ENCODE measurements at regions not wholly inside any gene's neighbourhood (a gene's known extent, or its start where the extent isn't known, plus 50 kb on each side); places are given as distances from the start of the nearest gene placed in this dataset.

- Histone ChIP-seq H4K20me1 (ENCODE audit: low read depth) (no peaks in the 10 kb centered on the region), H3K9ac (no peak overlapping the region), H3K36me3 (no peaks in the 10 kb centered on the region), H3K4me2 (no peak overlapping the region), H3K9me3 (ENCODE audit: low read depth) (no peaks in the 10 kb centered on the region), H3K27ac (no peak overlapping the region), H2AFZ (replicated peaks) (no peak overlapping the region), H3K27me3 (no peaks in the 10 kb centered on the region), H3K79me2 (ENCODE audit: low read depth) (no peaks in the 10 kb centered on the region), H3K4me1 (no peaks in the 10 kb centered on the region), H3F3A (ENCODE audit: low read depth) (no peaks in the 10 kb centered on the region), H3K4me3 (no peak overlapping the region)
- Mint-ChIP-seq H3K36me3 (no peaks in the 10 kb centered on the region), H3K9me3 (peaks cover 3% of the 10 kb centered on the region), H3K4me3 (no peak overlapping the region), H3K4me1 (peaks cover 10% of the 10 kb centered on the region), H3K27me3 (ENCODE audit: insufficient read depth, low read depth) (no peaks in the 10 kb centered on the region), H3K27ac (no peak overlapping the region)
- TF ChIP-seq CTCF (IDR thresholded peaks at IDR 0.05) = no peak
- TF ChIP-seq EZH2 (IDR thresholded peaks at IDR 0.05) = no peak
- TF ChIP-seq EZH2phosphoT487 (IDR thresholded peaks at IDR 0.05) = no peak
- DNase-seq (ENCODE audit: low spot score) = no peak
These were observed 100.2 kb upstream of the NAALADL2 start for GRCh38 chr3:174758943-174759342.

GRCh38 chr3:174767406-174767805 lies 91.7 kb upstream of the NAALADL2 start:
- no peaks in the 10 kb centered on the region for H3K79me2 ChIP-seq (ENCODE audit: low read depth)
- H2AFZ ChIP-seq (replicated peaks) = no peak overlapping the region
- H3K4me1 ChIP-seq = no peaks in the 10 kb centered on the region
- H3K36me3 ChIP-seq = no peaks in the 10 kb centered on the region
- no peaks in the 10 kb centered on the region for H4K20me1 ChIP-seq (ENCODE audit: low read depth)
- H3K36me3 Mint-ChIP-seq = no peaks in the 10 kb centered on the region
- DNase-seq (ENCODE audit: low spot score) = no peak
- no peak overlapping the region for H3K4me3 ChIP-seq
- no peaks in the 10 kb centered on the region for H3F3A ChIP-seq (ENCODE audit: low read depth)
- H3K9ac ChIP-seq = no peak overlapping the region
- H3K9me3 ChIP-seq (ENCODE audit: low read depth) = no peaks in the 10 kb centered on the region
- H3K27ac Mint-ChIP-seq = no peak overlapping the region
- no peaks in the 10 kb centered on the region for H3K27me3 ChIP-seq
- H3K4me3 Mint-ChIP-seq = no peak overlapping the region
- H3K4me2 ChIP-seq = no peak overlapping the region
- no peak overlapping the region for H3K27ac ChIP-seq
- TF ChIP-seq EZH2phosphoT487 (IDR thresholded peaks at IDR 0.05) = no peak
- peaks cover 2% of the 10 kb centered on the region for H3K27me3 Mint-ChIP-seq (ENCODE audit: insufficient read depth, low read depth)
- no peaks in the 10 kb centered on the region for H3K4me1 Mint-ChIP-seq
- no peaks in the 10 kb centered on the region for H3K9me3 Mint-ChIP-seq

GRCh38 chr3:174767853-174768382 lies 91.2 kb upstream of the NAALADL2 start:
- no peak overlapping the region for H3K27ac Mint-ChIP-seq
- H3K4me2 ChIP-seq = no peak overlapping the region
- no peak overlapping the region for H2AFZ ChIP-seq (replicated peaks)
- H3K36me3 Mint-ChIP-seq = no peaks in the 10 kb centered on the region
- no peaks in the 10 kb centered on the region for H3K79me2 ChIP-seq (ENCODE audit: low read depth)
- TF ChIP-seq EZH2 (IDR thresholded peaks at IDR 0.05) = no peak
- no peak for TF ChIP-seq CTCF (IDR thresholded peaks at IDR 0.05)
- no peak for TF ChIP-seq EZH2phosphoT487 (IDR thresholded peaks at IDR 0.05)
- no peaks in the 10 kb centered on the region for H3K9me3 ChIP-seq (ENCODE audit: low read depth)
- no peak overlapping the region for H3K27ac ChIP-seq
- no peak overlapping the region for H3K4me3 ChIP-seq
- H3K27me3 Mint-ChIP-seq (ENCODE audit: insufficient read depth, low read depth) = peaks cover 2% of the 10 kb centered on the region
- no peaks in the 10 kb centered on the region for H4K20me1 ChIP-seq (ENCODE audit: low read depth)
- H3K36me3 ChIP-seq = no peaks in the 10 kb centered on the region
- no peak overlapping the region for H3K4me3 Mint-ChIP-seq
- H3K9me3 Mint-ChIP-seq = no peaks in the 10 kb centered on the region
- H3K9ac ChIP-seq = no peak overlapping the region
- H3F3A ChIP-seq (ENCODE audit: low read depth) = no peaks in the 10 kb centered on the region
- H3K27me3 ChIP-seq = no peaks in the 10 kb centered on the region
- no peak for DNase-seq (ENCODE audit: low spot score)
- no peaks in the 10 kb centered on the region for H3K4me1 Mint-ChIP-seq
- no peaks in the 10 kb centered on the region for H3K4me1 ChIP-seq

GRCh38 chr3:174769171-174769570 lies 90.0 kb upstream of the NAALADL2 start:
- Mint-ChIP-seq H3K27me3 (ENCODE audit: insufficient read depth, low read depth) (peaks cover 2% of the 10 kb centered on the region), H3K36me3 (no peaks in the 10 kb centered on the region), H3K4me1 (no peaks in the 10 kb centered on the region), H3K4me3 (no peak overlapping the region), H3K27ac (no peak overlapping the region), H3K9me3 (no peaks in the 10 kb centered on the region)
- Histone ChIP-seq H2AFZ (replicated peaks) (no peak overlapping the region), H3K79me2 (ENCODE audit: low read depth) (no peaks in the 10 kb centered on the region), H3K4me1 (no peaks in the 10 kb centered on the region), H3K27me3 (no peaks in the 10 kb centered on the region), H3K9me3 (ENCODE audit: low read depth) (no peaks in the 10 kb centered on the region), H4K20me1 (ENCODE audit: low read depth) (no peaks in the 10 kb centered on the region), H3K4me3 (no peak overlapping the region), H3F3A (ENCODE audit: low read depth) (no peaks in the 10 kb centered on the region), H3K27ac (no peak overlapping the region), H3K4me2 (no peak overlapping the region), H3K36me3 (no peaks in the 10 kb centered on the region), H3K9ac (no peak overlapping the region)
- no peak for DNase-seq (ENCODE audit: low spot score)
- TF ChIP-seq EZH2 (IDR thresholded peaks at IDR 0.05) (no peak), EZH2phosphoT487 (IDR thresholded peaks at IDR 0.05) (no peak), CTCF (IDR thresholded peaks at IDR 0.05) (no peak)
